CD14-positive monocyte (primary cell): ENCODE measurements at regions not wholly inside any gene's neighbourhood (a gene's known extent, or its start where the extent isn't known, plus 50 kb on each side); places are given as distances from the start of the nearest gene placed in this dataset.

ENCODE experiments used
- DNase-seq, 3 donors: peaks; one replicate each; pipeline ENCODE4 v3.0.0-alpha.2; 2011 to 2022
- H2AFZ ChIP-seq: 2 replicates; pipeline ENCODE4 v1.6.0; 2012; ENCODE audit warnings: mild to moderate bottlenecking, low read depth, low read length, inconsistent platforms; ENCODE audit not compliant: insufficient read depth, poor library complexity, severe bottlenecking
- H3K27ac ChIP-seq, 2 donors: 1 replicate in 1 of 2; 2 replicates in 1 of 2; pipeline ENCODE4 v1.5.1; 2012 to 2013; ENCODE audit warnings: low read length in 2 of 2, control low read depth in 1 of 2, inconsistent platforms in 1 of 2, low read depth in 1 of 2, mild to moderate bottlenecking in 1 of 2
- H3K27me3 ChIP-seq, 2 donors: one replicate each; pipeline versions ENCODE4 v1.6.0 to v1.6.1; 2011 to 2013; ENCODE audit warnings: low read length in 2 of 2; ENCODE audit not compliant: control insufficient read depth in 2 of 2, insufficient read depth in 2 of 2
- H3K36me3 ChIP-seq, 2 donors: replicated peaks in 1 of 2; 1 replicate in 1 of 2; 2 replicates in 1 of 2; pipeline versions ENCODE4 v1.5.1 to v1.6.1; 2012 to 2013; ENCODE audit warnings: low read length in 2 of 2, control low read depth in 1 of 2, inconsistent platforms in 1 of 2, mild to moderate bottlenecking in 1 of 2; ENCODE audit not compliant: insufficient read depth in 2 of 2, control insufficient read depth in 1 of 2
- H3K4me1 ChIP-seq, 2 donors: 1 replicate in 1 of 2; 2 replicates in 1 of 2; pipeline versions ENCODE4 v1.5.1 to v1.6.1; 2012 to 2013; ENCODE audit warnings: low read length in 2 of 2, control low read depth in 1 of 2, inconsistent platforms in 1 of 2, mild to moderate bottlenecking in 1 of 2, moderate library complexity in 1 of 2; ENCODE audit not compliant: insufficient read depth in 2 of 2, control insufficient read depth in 1 of 2
- H3K4me2 ChIP-seq: replicated peaks from 2 replicates; pipeline ENCODE3; 2012; ENCODE audit warnings: low read length, moderate library complexity, mild to moderate bottlenecking; ENCODE audit not compliant: poor library complexity, severe bottlenecking; ENCODE audit errors: extremely low read depth
- H3K4me3 ChIP-seq, 3 experiments: fragments of 200-600 bp in 1 of 3; sonication (generic) in 1 of 3; replicated peaks in 1 of 3; 1 replicate in 2 of 3; 2 replicates in 1 of 3; pipeline ENCODE4 v1.5.1; 2011 to 2013; ENCODE audit warnings: low read length in 3 of 3, mild to moderate bottlenecking in 3 of 3, control low read depth in 2 of 3, low read depth in 2 of 3, inconsistent platforms in 1 of 3, moderate library complexity in 1 of 3
- H3K79me2 ChIP-seq: 2 replicates; pipeline ENCODE4 v1.6.0; 2012; ENCODE audit warnings: mild to moderate bottlenecking, control low read depth, inconsistent platforms, low read length, moderate library complexity; ENCODE audit not compliant: insufficient read depth
- H3K9ac ChIP-seq: 2 replicates; pipeline ENCODE4 v1.6.0; 2017; ENCODE audit warnings: low read length, mild to moderate bottlenecking; ENCODE audit not compliant: insufficient read depth, poor library complexity, severe bottlenecking
- H3K9me3 ChIP-seq, 2 donors: replicated peaks in 1 of 2; 1 replicate in 1 of 2; 2 replicates in 1 of 2; pipeline versions ENCODE4 v1.5.1 to v1.6.1; 2012 to 2013; ENCODE audit warnings: low read length in 2 of 2, control low read depth in 1 of 2; ENCODE audit not compliant: control insufficient read depth in 1 of 2, insufficient read depth in 1 of 2
- H4K20me1 ChIP-seq: 2 replicates; pipeline ENCODE4 v1.6.0; 2012; ENCODE audit warnings: mild to moderate bottlenecking, low read length, control low read depth, moderate library complexity; ENCODE audit not compliant: insufficient read depth
- H3K27ac Mint-ChIP-seq, 7 donors: one replicate each; pipeline ENCODE4 v1.8.0; 2020; ENCODE audit warnings: mild to moderate bottlenecking in 7 of 7, mixed read lengths in 7 of 7, moderate library complexity in 6 of 7, inconsistent platforms in 2 of 7
- H3K27me3 Mint-ChIP-seq, 3 donors: one replicate each; pipeline ENCODE4 v1.8.0; 2021 to 2022; ENCODE audit warnings: low read depth in 3 of 3, mild to moderate bottlenecking in 3 of 3, mixed read lengths in 3 of 3, moderate library complexity in 3 of 3, inconsistent platforms in 1 of 3
- H3K36me3 Mint-ChIP-seq, 2 donors: one replicate each; pipeline ENCODE4 v1.8.0; 2020; ENCODE audit warnings: mixed read lengths in 2 of 2, inconsistent platforms in 1 of 2, mild to moderate bottlenecking in 1 of 2
- H3K4me1 Mint-ChIP-seq: one replicate; pipeline ENCODE4 v1.8.0; 2020; ENCODE audit warnings: mild to moderate bottlenecking, mixed read lengths
- H3K4me3 Mint-ChIP-seq, 2 donors: one replicate each; pipeline ENCODE4 v1.8.0; 2020; ENCODE audit warnings: mild to moderate bottlenecking in 2 of 2, mixed read lengths in 2 of 2, moderate library complexity in 1 of 2
- H3K9me3 Mint-ChIP-seq, 7 donors: one replicate each; pipeline ENCODE4 v1.8.0; 2020 to 2022; ENCODE audit warnings: mixed read lengths in 7 of 7, mild to moderate bottlenecking in 6 of 7, moderate library complexity in 6 of 7, inconsistent platforms in 2 of 7
- CTCF ChIP-seq: fragments of 200-600 bp; IDR thresholded peaks from one replicate; pipeline ENCODE4 v1.8.0; 2022; ENCODE audit warnings: antibody characterized with exemption, mild to moderate bottlenecking
- WGBS: methylation state at CpG from one replicate; pipeline ENCODE4 v1.1.5; 2013; ENCODE audit warnings: missing lambda C conversion rate; ENCODE audit not compliant: insufficient coverage; 5-methylcytosine and 5-hydroxymethylcytosine counted together
- intact Hi-C, 2 donors: fragments of 100-400 bp; cut with micrococcal nuclease; formaldehyde crosslinking; loops; one replicate each; pipeline versions ENCODE4 v1.15.0 to v1.15.1; 2023

DNA sequence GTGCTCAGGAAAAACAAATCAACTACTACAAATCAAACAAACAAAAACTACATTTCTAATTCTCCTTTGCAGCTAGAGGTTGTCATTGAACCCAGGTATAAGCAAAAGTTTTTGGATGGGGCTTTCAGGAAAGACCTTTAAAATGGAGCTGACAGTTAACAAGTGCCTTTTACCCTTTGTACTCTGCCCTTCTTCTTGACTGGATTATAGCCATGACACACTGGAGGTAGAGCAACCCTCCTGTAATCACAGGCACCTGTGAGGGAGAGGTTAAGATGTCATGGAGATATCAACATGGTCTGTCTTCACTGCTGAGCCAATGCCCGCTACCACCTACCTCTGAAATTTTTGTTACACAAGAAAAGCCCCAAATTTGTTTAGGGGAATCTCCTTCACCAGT, 100.0 kb upstream of the GLS start:
- Histone ChIP-seq H3K9ac (no peak overlapping the region), H3K27me3 (no peaks in the 10 kb centered on the region), H3K79me2 (no peaks in the 10 kb centered on the region), H2AFZ (no peak overlapping the region), H3K27ac (no peak overlapping the region), H3K36me3 (no peaks in the 10 kb centered on the region), H4K20me1 (no peaks in the 10 kb centered on the region), H3K4me3 (no peak overlapping the region), H3K9me3 (no peaks in the 10 kb centered on the region), H3K4me1 (no peaks in the 10 kb centered on the region), H3K4me2 (no peak overlapping the region)
- intact Hi-C loops: no loop called here
- no CpG with 5 or more reads among the region's 1 CpG for WGBS
- Mint-ChIP-seq H3K36me3 (no peaks in the 10 kb centered on the region), H3K27ac (no peak overlapping the region), H3K27me3 (no peaks in the 10 kb centered on the region), H3K4me1 (peaks cover 3% of the 10 kb centered on the region), H3K9me3 (peaks cover 0 to 12% (median 4%) of the 10 kb centered on the region in 7 donors), H3K4me3 (no peak overlapping the region)
- TF ChIP-seq CTCF: no peak
- no peak for DNase-seq

- no peak overlapping the region for H3K27ac ChIP-seq
- H3K4me1 ChIP-seq: no peaks in the 10 kb centered on the region
- DNase-seq: peak; percentile 14 to 38 (median 15)
- H3K27ac Mint-ChIP-seq: no peak overlapping the region
- no peaks in the 10 kb centered on the region for H3K27me3 Mint-ChIP-seq
- TF ChIP-seq CTCF: peak; percentile 80
- no peaks in the 10 kb centered on the region for H3K36me3 Mint-ChIP-seq
- intact Hi-C loops: no loop called here
- WGBS: 20% methylated on average over 1 of the region's 4 CpGs
- no peak overlapping the region for H2AFZ ChIP-seq
- H3K9me3 Mint-ChIP-seq: peaks cover 0 to 12% (median 4%) of the 10 kb centered on the region in 7 donors
- H3K36me3 ChIP-seq: no peaks in the 10 kb centered on the region
- peaks cover 3% of the 10 kb centered on the region for H3K4me1 Mint-ChIP-seq
- H3K9ac ChIP-seq: no peak overlapping the region
- no peaks in the 10 kb centered on the region for H3K79me2 ChIP-seq
- H3K27me3 ChIP-seq: no peaks in the 10 kb centered on the region
- no peaks in the 10 kb centered on the region for H4K20me1 ChIP-seq
- H3K4me3 Mint-ChIP-seq: no peak overlapping the region
- H3K4me2 ChIP-seq: no peak overlapping the region
- no peaks in the 10 kb centered on the region for H3K9me3 ChIP-seq
- H3K4me3 ChIP-seq: no peak overlapping the region
Measured at GRCh38 chr2:190781604-190782198, 98.9 kb upstream of the GLS start.
